Esophagus squamous epithelium (tissue), 5 donors: ENCODE measurements at regions not wholly inside any gene's neighbourhood (a gene's known extent, or its start where the extent isn't known, plus 50 kb on each side); places are given as distances from the start of the nearest gene placed in this dataset.

Source experiments
- DNase-seq: peaks from one replicate; lab custom pipeline; 2025; lab: John Stamatoyannopoulos, UW
- H3K27ac ChIP-seq, 4 donors: fragments of 200-600 bp; sonication (generic); one replicate each; pipeline ENCODE4 v1.5.1; 2016 to 2019; ENCODE audit warnings: mild to moderate bottlenecking in 1 of 4
- H3K27me3 ChIP-seq, 4 donors: fragments of 200-600 bp; sonication (generic); 1 replicate in 3 of 4; 2 replicates in 1 of 4; pipeline versions ENCODE4 v1.5.1 to v1.6.0; 2017 to 2021; ENCODE audit warnings: antibody characterized with exemption in 1 of 4
- H3K36me3 ChIP-seq, 3 donors: fragments of 200-600 bp; sonication (generic); one replicate each; pipeline ENCODE4 v1.5.1; 2016 to 2019
- H3K4me1 ChIP-seq, 3 donors: fragments of 200-600 bp; sonication (generic); one replicate each; pipeline ENCODE4 v1.5.1; 2017 to 2019
- H3K4me3 ChIP-seq, 4 donors: fragments of 200-600 bp; sonication (generic); 1 replicate in 3 of 4; 2 replicates in 1 of 4; pipeline ENCODE4 v1.5.1; 2016 to 2019; ENCODE audit warnings: mild to moderate bottlenecking in 2 of 4, moderate library complexity in 1 of 4
- H3K9me3 ChIP-seq, 3 donors: fragments of 200-600 bp; sonication (generic); one replicate each; pipeline ENCODE4 v1.5.1; 2016 to 2019
- CTCF ChIP-seq, 6 experiments: fragments of 450-650 bp in 4 of 6; fragments of 200-600 bp in 2 of 6; sonication (generic) in 2 of 6; IDR thresholded peaks; one replicate each; pipeline ENCODE4 v1.5.1; 2016 to 2019; ENCODE audit warnings: antibody characterized with exemption in 6 of 6, mild to moderate bottlenecking in 4 of 6, moderate library complexity in 4 of 6
- POLR2A ChIP-seq, 4 donors: fragments of 450-650 bp; IDR thresholded peaks; one replicate each; pipeline ENCODE4 v1.6.1; 2017; ENCODE audit warnings: antibody characterized with exemption in 4 of 4, mild to moderate bottlenecking in 4 of 4, moderate library complexity in 3 of 4
- WGBS, 2 donors: methylation state at CpG; one replicate each; pipeline ENCODE4 v1.1.5; 2018; 5-methylcytosine and 5-hydroxymethylcytosine counted together
- intact Hi-C: fragments of 100-400 bp; cut with DNase I; formaldehyde crosslinking; loops from one replicate; pipeline ENCODE4 v1.15.0; 2022
- small RNA-seq, 4 donors: library from RNA; depleted of rRNA; stranded (forward); fragments of <200 nt; gene quantifications; one replicate each; pipeline ENCODE3, GENCODE V24; 2016
- donor health status: DM: yes; HTN: yes; CAD: no.

GRCh38 chr4:98712607-98713006 is 54.2 kb upstream of the TSPAN5 start:
- no peaks in the 10 kb centered on the region for H3K9me3 ChIP-seq
- no peak for TF ChIP-seq POLR2A (IDR thresholded peaks at IDR 0.05)
- TF ChIP-seq CTCF (IDR thresholded peaks at IDR 0.05), result no peak
- intact Hi-C loops, result no loop called here
- no peak for DNase-seq
- H3K27ac ChIP-seq, result no peak overlapping the region
- H3K27me3 ChIP-seq, result no peaks in the 10 kb centered on the region
- H3K36me3 ChIP-seq, result no peaks in the 10 kb centered on the region
- H3K4me1 ChIP-seq, result no peaks in the 10 kb centered on the region
- H3K4me3 ChIP-seq, result no peak overlapping the region
- WGBS, 2 donors, result 84 to 87% methylated on average over 2 of the region's 2 CpGs

- no peak for TF ChIP-seq POLR2A (IDR thresholded peaks at IDR 0.05)
- no peak for TF ChIP-seq CTCF (IDR thresholded peaks at IDR 0.05)
- DNase-seq, result no peak
- Histone ChIP-seq H3K36me3 (no peaks in the 10 kb centered on the region), H3K27ac (no peak overlapping the region), H3K27me3 (no peaks in the 10 kb centered on the region), H3K9me3 (no peaks in the 10 kb centered on the region), H3K4me1 (no peaks in the 10 kb centered on the region), H3K4me3 (no peak overlapping the region)
- intact Hi-C loops, result no loop called here
Observed at GRCh38 chr4:98711526-98711925, 53.1 kb upstream of the TSPAN5 start.

- Histone ChIP-seq H3K9me3 (no peaks in the 10 kb centered on the region), H3K27ac (no peak overlapping the region), H3K27me3 (no peaks in the 10 kb centered on the region), H3K4me1 (no peaks in the 10 kb centered on the region), H3K36me3 (no peaks in the 10 kb centered on the region), H3K4me3 (no peak overlapping the region)
- intact Hi-C loops, result no loop called here
- no peak for DNase-seq
- TF ChIP-seq CTCF (IDR thresholded peaks at IDR 0.05) (no peak), POLR2A (IDR thresholded peaks at IDR 0.05) (no peak)
- 49 to 71% methylated on average over 4 of the region's 4 CpGs for WGBS, 2 donors
Observed at GRCh38 chr4:98710831-98711230, 52.4 kb upstream of the TSPAN5 start.

Small RNA genes in the stretch of these regions (small RNA-seq; reads per million reads assigned to genes)
- 0 reads per million in 4 donors for gene AC114811.1
